Mucosa of rectum (tissue), 2 donors: ENCODE measurements at regions not wholly inside any gene's neighbourhood (a gene's known extent, or its start where the extent isn't known, plus 50 kb on each side); places are given as distances from the start of the nearest gene placed in this dataset.

ENCODE experiments used
- H3K27ac ChIP-seq, 2 donors: one replicate each; pipeline ENCODE4 v1.7.0; 2013; ENCODE audit warnings: inconsistent platforms in 2 of 2, low read depth in 2 of 2, low read length in 2 of 2
- H3K27me3 ChIP-seq, 2 donors: one replicate each; pipeline ENCODE4 v1.7.0; 2013; ENCODE audit warnings: low read length in 2 of 2; ENCODE audit not compliant: control insufficient read depth in 2 of 2, insufficient read depth in 2 of 2
- H3K36me3 ChIP-seq, 2 donors: one replicate each; pipeline ENCODE4 v1.7.0; 2013; ENCODE audit warnings: low read length in 2 of 2; ENCODE audit not compliant: control insufficient read depth in 2 of 2, insufficient read depth in 2 of 2
- H3K4me1 ChIP-seq, 2 donors: one replicate each; pipeline ENCODE4 v1.7.0; 2013; ENCODE audit warnings: low read length in 2 of 2, mild to moderate bottlenecking in 1 of 2; ENCODE audit not compliant: control insufficient read depth in 2 of 2, insufficient read depth in 2 of 2
- H3K4me3 ChIP-seq, 2 donors: one replicate each; pipeline ENCODE4 v1.7.0; 2013; ENCODE audit warnings: low read length in 2 of 2
- H3K9ac ChIP-seq, 2 donors: one replicate each; pipeline ENCODE4 v1.7.0; 2013; ENCODE audit warnings: low read length in 2 of 2, low read depth in 1 of 2, mild to moderate bottlenecking in 1 of 2
- H3K9me3 ChIP-seq, 2 donors: one replicate each; pipeline ENCODE4 v1.7.0; 2013; ENCODE audit warnings: low read length in 2 of 2; ENCODE audit not compliant: control insufficient read depth in 2 of 2
- donor health status: healthy.
- donor health status: Normal muscosa, but diverticular disease.

- no peak overlapping the region for H3K9ac ChIP-seq
- H3K9me3 ChIP-seq: no peaks in the 10 kb centered on the region
- H3K4me3 ChIP-seq: no peak overlapping the region
- no peaks in the 10 kb centered on the region for H3K4me1 ChIP-seq
- H3K27me3 ChIP-seq: no peaks in the 10 kb centered on the region
- H3K36me3 ChIP-seq: no peaks in the 10 kb centered on the region
- H3K27ac ChIP-seq: no peak overlapping the region
Measured at GRCh38 chr11:11142430-11142829, 210.6 kb downstream of the CSNK2A3 start.

- H3K27ac ChIP-seq: no peak overlapping the region
- H3K4me1 ChIP-seq: no peaks in the 10 kb centered on the region
- H3K4me3 ChIP-seq: no peak overlapping the region
- H3K27me3 ChIP-seq: no peaks in the 10 kb centered on the region
- H3K9me3 ChIP-seq: no peaks in the 10 kb centered on the region
- H3K36me3 ChIP-seq: no peaks in the 10 kb centered on the region
- no peak overlapping the region for H3K9ac ChIP-seq
Measured at GRCh38 chr11:11141065-11141464, 212.0 kb downstream of the CSNK2A3 start.

GRCh38 chr11:11140510-11140909, 212.5 kb downstream of the CSNK2A3 start:
- Histone ChIP-seq H3K4me1 (no peaks in the 10 kb centered on the region), H3K9ac (no peak overlapping the region), H3K9me3 (no peaks in the 10 kb centered on the region), H3K27me3 (no peaks in the 10 kb centered on the region), H3K4me3 (no peak overlapping the region), H3K27ac (no peak overlapping the region), H3K36me3 (no peaks in the 10 kb centered on the region)

GRCh38 chr11:11137339-11137738, 215.7 kb downstream of the CSNK2A3 start:
- no peak overlapping the region for H3K4me3 ChIP-seq
- H3K27me3 ChIP-seq: no peaks in the 10 kb centered on the region
- no peaks in the 10 kb centered on the region for H3K4me1 ChIP-seq
- H3K36me3 ChIP-seq: no peaks in the 10 kb centered on the region
- H3K27ac ChIP-seq: no peak overlapping the region
- H3K9me3 ChIP-seq: no peaks in the 10 kb centered on the region
- H3K9ac ChIP-seq: no peak overlapping the region

- H3K27ac ChIP-seq: no peak overlapping the region
- H3K4me1 ChIP-seq: no peaks in the 10 kb centered on the region
- H3K4me3 ChIP-seq: no peak overlapping the region
- no peaks in the 10 kb centered on the region for H3K9me3 ChIP-seq
- no peaks in the 10 kb centered on the region for H3K36me3 ChIP-seq
- no peaks in the 10 kb centered on the region for H3K27me3 ChIP-seq
- no peak overlapping the region for H3K9ac ChIP-seq
Measured at GRCh38 chr11:11135820-11136476, 217.1 kb downstream of the CSNK2A3 start.

GRCh38 chr11:11129118-11129517, 223.9 kb downstream of the CSNK2A3 start:
- H3K27me3 ChIP-seq: no peaks in the 10 kb centered on the region
- no peak overlapping the region for H3K4me3 ChIP-seq
- no peaks in the 10 kb centered on the region for H3K36me3 ChIP-seq
- H3K9me3 ChIP-seq: no peaks in the 10 kb centered on the region
- no peaks in the 10 kb centered on the region for H3K4me1 ChIP-seq
- H3K27ac ChIP-seq: no peak overlapping the region
- no peak overlapping the region for H3K9ac ChIP-seq

GRCh38 chr11:11125618-11126017, 227.4 kb downstream of the CSNK2A3 start:
- no peak overlapping the region for H3K4me3 ChIP-seq
- no peak overlapping the region for H3K9ac ChIP-seq
- no peaks in the 10 kb centered on the region for H3K9me3 ChIP-seq

GRCh38 chr11:11122749-11123148, 230.3 kb downstream of the CSNK2A3 start:
- H3K27ac ChIP-seq: no peak overlapping the region
- H3K27me3 ChIP-seq: no peaks in the 10 kb centered on the region
- no peaks in the 10 kb centered on the region for H3K36me3 ChIP-seq
- no peak overlapping the region for H3K4me3 ChIP-seq
- no peaks in the 10 kb centered on the region for H3K9me3 ChIP-seq
- no peaks in the 10 kb centered on the region for H3K4me1 ChIP-seq
- H3K9ac ChIP-seq: no peak overlapping the region

More at GRCh38 chr11:11125618-11126017, 227.4 kb downstream of the CSNK2A3 start:
- H3K27ac ChIP-seq: no peak overlapping the region
- H3K27me3 ChIP-seq: no peaks in the 10 kb centered on the region
- H3K4me1 ChIP-seq: no peaks in the 10 kb centered on the region
- no peaks in the 10 kb centered on the region for H3K36me3 ChIP-seq

- Histone ChIP-seq H3K27me3 (no peaks in the 10 kb centered on the region), H3K36me3 (no peaks in the 10 kb centered on the region), H3K9me3 (no peaks in the 10 kb centered on the region), H3K27ac (no peak overlapping the region), H3K4me1 (no peaks in the 10 kb centered on the region), H3K9ac (no peak overlapping the region), H3K4me3 (no peak overlapping the region)
Measured at GRCh38 chr11:11119917-11120316, 233.1 kb downstream of the CSNK2A3 start.

GRCh38 chr11:11117730-11118129, 235.3 kb downstream of the CSNK2A3 start:
- Histone ChIP-seq H3K27ac (no peak overlapping the region), H3K9ac (no peak overlapping the region), H3K27me3 (no peaks in the 10 kb centered on the region), H3K4me1 (no peaks in the 10 kb centered on the region), H3K9me3 (no peaks in the 10 kb centered on the region), H3K36me3 (no peaks in the 10 kb centered on the region), H3K4me3 (no peak overlapping the region)

- Histone ChIP-seq H3K9ac (no peak overlapping the region), H3K27me3 (no peaks in the 10 kb centered on the region), H3K27ac (no peak overlapping the region), H3K4me3 (no peak overlapping the region), H3K36me3 (no peaks in the 10 kb centered on the region), H3K4me1 (no peaks in the 10 kb centered on the region), H3K9me3 (no peaks in the 10 kb centered on the region)
Measured at GRCh38 chr11:11115475-11115874, 237.6 kb downstream of the CSNK2A3 start.
